ENCODE measurements at regions not wholly inside any gene's neighbourhood (a gene's known extent, or its start where the extent isn't known, plus 50 kb on each side); places are given as distances from the start of the nearest gene placed in this dataset.

GRCh38 chr4:28256295-28256694 is 1395.7 kb downstream of the STIM2 start:
- TF ChIP-seq HEYL (CRISPR knock-in tag; IDR thresholded peaks at IDR 0.05) (no peak), EP300 (IDR thresholded peaks at IDR 0.05) (no peak), CTCF (IDR thresholded peaks at IDR 0.05) (no peak), JUN (IDR thresholded peaks at IDR 0.05) (no peak), MAX (IDR thresholded peaks at IDR 0.05) (no peak), GATA3 (IDR thresholded peaks at IDR 0.05; ENCODE audit: borderline replicate concordance) (no peak), ESRRA (IDR thresholded peaks at IDR 0.05; ENCODE audit: borderline replicate concordance, low read length) (no peak), USF2 (IDR thresholded peaks at IDR 0.05) (no peak), POLR2AphosphoS2 (conservative IDR thresholded peaks at IDR 0.05; ENCODE audit: low read length) (no peak), JUNB (IDR thresholded peaks at IDR 0.05) (no peak), SREBF2 (IDR thresholded peaks at IDR 0.05) (no peak), CEBPB (IDR thresholded peaks at IDR 0.05) (no peak), HMGXB4 (CRISPR knock-in tag; IDR thresholded peaks at IDR 0.05; ENCODE audit: borderline replicate concordance) (no peak)
